ENCODE measurements at regions not wholly inside any gene's neighbourhood (a gene's known extent, or its start where the extent isn't known, plus 50 kb on each side); places are given as distances from the start of the nearest gene placed in this dataset.

- Mint-ChIP-seq H3K36me3 (no peaks in the 10 kb centered on the region), H3K27ac (no peak overlapping the region), H3K9me3 (peaks cover 4 to 14% (median 6%) of the 10 kb centered on the region in 3 donors), H3K4me3 (no peak overlapping the region), H3K4me1 (no peaks in the 10 kb centered on the region), H3K27me3 (no peaks in the 10 kb centered on the region)
- POLR2A ChIA-PET = no interaction called here
- Histone ChIP-seq H3K4me3 (ENCODE audit: control insufficient read depth in 1 of 2, extremely low read depth in 1 of 2, low read length in 1 of 2) (no peak overlapping the region), H3K9me3 (no peaks in the 10 kb centered on the region), H3K27ac (ENCODE audit: low read length) (no peak overlapping the region), H3K36me3 (ENCODE audit: control insufficient read depth in 2 of 2, extremely low read depth in 1 of 2, insufficient read depth in 1 of 2, low read length in 1 of 2) (no peaks in the 10 kb centered on the region), H3K27me3 (replicated peaks in 1 of 2; ENCODE audit: control insufficient read depth in 2 of 2, extremely low read depth in 1 of 2, insufficient read depth in 2 of 2, low read length in 1 of 2) (no peaks in the 10 kb centered on the region), H3K4me1 (ENCODE audit: control insufficient read depth in 1 of 2, extremely low read depth in 1 of 2, insufficient read depth in 2 of 2, low read length in 2 of 2) (no peaks in the 10 kb centered on the region)
- no peak for DNase-seq
- CTCF ChIA-PET = no interaction called here
- WGBS (ENCODE audit: insufficient coverage) = 97% methylated on average over 13 of the region's 15 CpGs
- ATAC-seq (replicated peaks in 1 of 4) = no peak
Measured at GRCh38 chr7:91582799-91583477, 297.6 kb downstream of the MTERF1 start.

- H3K27me3 ChIP-seq (replicated peaks in 1 of 2; ENCODE audit: control insufficient read depth in 2 of 2, extremely low read depth in 1 of 2, insufficient read depth in 2 of 2, low read length in 1 of 2) = no peaks in the 10 kb centered on the region
- DNase-seq = no peak
- H3K4me1 ChIP-seq (ENCODE audit: control insufficient read depth in 1 of 2, extremely low read depth in 1 of 2, insufficient read depth in 2 of 2, low read length in 2 of 2) = no peaks in the 10 kb centered on the region
- H3K4me3 Mint-ChIP-seq = no peak overlapping the region
- H3K27me3 Mint-ChIP-seq = no peaks in the 10 kb centered on the region
- peaks cover 9 to 15% (median 15%) of the 10 kb centered on the region in 3 donors for H3K9me3 Mint-ChIP-seq
- H3K27ac Mint-ChIP-seq = no peak overlapping the region
- no peaks in the 10 kb centered on the region for H3K9me3 ChIP-seq
- H3K36me3 Mint-ChIP-seq = no peaks in the 10 kb centered on the region
- ATAC-seq (replicated peaks in 1 of 4) = no peak
- no peaks in the 10 kb centered on the region for H3K36me3 ChIP-seq (ENCODE audit: control insufficient read depth in 2 of 2, extremely low read depth in 1 of 2, insufficient read depth in 1 of 2, low read length in 1 of 2)
- ChIA-PET CTCF (no interaction called here), POLR2A (no interaction called here)
- no peak overlapping the region for H3K4me3 ChIP-seq (ENCODE audit: control insufficient read depth in 1 of 2, extremely low read depth in 1 of 2, low read length in 1 of 2)
- H3K4me1 Mint-ChIP-seq = no peaks in the 10 kb centered on the region
- no CpG with 5 or more reads among the region's 2 CpGs for WGBS (ENCODE audit: insufficient coverage)
- no peak overlapping the region for H3K27ac ChIP-seq (ENCODE audit: low read length)
Measured at GRCh38 chr7:91596287-91596686, 284.2 kb downstream of the MTERF1 start.

- H3K36me3 Mint-ChIP-seq = no peaks in the 10 kb centered on the region
Measured at GRCh38 chr7:91598791-91599190, 281.7 kb downstream of the MTERF1 start.

GRCh38 chr7:91600112-91600511 is 280.4 kb downstream of the MTERF1 start:
- Histone ChIP-seq H3K27ac (ENCODE audit: low read length) (no peak overlapping the region), H3K27me3 (replicated peaks in 1 of 2; ENCODE audit: control insufficient read depth in 2 of 2, extremely low read depth in 1 of 2, insufficient read depth in 2 of 2, low read length in 1 of 2) (no peaks in the 10 kb centered on the region), H3K4me1 (ENCODE audit: control insufficient read depth in 1 of 2, extremely low read depth in 1 of 2, insufficient read depth in 2 of 2, low read length in 2 of 2) (no peaks in the 10 kb centered on the region), H3K4me3 (ENCODE audit: control insufficient read depth in 1 of 2, extremely low read depth in 1 of 2, low read length in 1 of 2) (no peak overlapping the region), H3K36me3 (ENCODE audit: control insufficient read depth in 2 of 2, extremely low read depth in 1 of 2, insufficient read depth in 1 of 2, low read length in 1 of 2) (no peaks in the 10 kb centered on the region), H3K9me3 (no peaks in the 10 kb centered on the region)
- H3K27ac Mint-ChIP-seq = no peak overlapping the region
- ChIA-PET CTCF (no interaction called here), POLR2A (no interaction called here)
- no peak for ATAC-seq (replicated peaks in 1 of 4)
- no peak overlapping the region for H3K4me3 Mint-ChIP-seq
- H3K27me3 Mint-ChIP-seq = no peaks in the 10 kb centered on the region
- no peaks in the 10 kb centered on the region for H3K36me3 Mint-ChIP-seq
- H3K4me1 Mint-ChIP-seq = no peaks in the 10 kb centered on the region
- peaks cover 2 to 4% (median 3%) of the 10 kb centered on the region in 3 donors for H3K9me3 Mint-ChIP-seq
- DNase-seq = no peak

More at GRCh38 chr7:91598791-91599190, 281.7 kb downstream of the MTERF1 start:
- Mint-ChIP-seq H3K4me1 (no peaks in the 10 kb centered on the region), H3K4me3 (no peak overlapping the region), H3K27ac (no peak overlapping the region), H3K9me3 (peaks cover 2 to 4% (median 3%) of the 10 kb centered on the region in 3 donors), H3K27me3 (no peaks in the 10 kb centered on the region)
- no CpG with 5 or more reads among the region's 1 CpG for WGBS (ENCODE audit: insufficient coverage)
- Histone ChIP-seq H3K27ac (ENCODE audit: low read length) (no peak overlapping the region), H3K36me3 (ENCODE audit: control insufficient read depth in 2 of 2, extremely low read depth in 1 of 2, insufficient read depth in 1 of 2, low read length in 1 of 2) (no peaks in the 10 kb centered on the region), H3K27me3 (replicated peaks in 1 of 2; ENCODE audit: control insufficient read depth in 2 of 2, extremely low read depth in 1 of 2, insufficient read depth in 2 of 2, low read length in 1 of 2) (no peaks in the 10 kb centered on the region), H3K4me1 (ENCODE audit: control insufficient read depth in 1 of 2, extremely low read depth in 1 of 2, insufficient read depth in 2 of 2, low read length in 2 of 2) (no peaks in the 10 kb centered on the region), H3K4me3 (ENCODE audit: control insufficient read depth in 1 of 2, extremely low read depth in 1 of 2, low read length in 1 of 2) (no peak overlapping the region), H3K9me3 (no peaks in the 10 kb centered on the region)
- ATAC-seq (replicated peaks in 1 of 4) = no peak
- POLR2A ChIA-PET = no interaction called here
- CTCF ChIA-PET = no interaction called here
- DNase-seq = no peak

- Mint-ChIP-seq H3K36me3 (no peaks in the 10 kb centered on the region), H3K9me3 (no peaks in the 10 kb centered on the region), H3K27me3 (no peaks in the 10 kb centered on the region), H3K4me1 (no peaks in the 10 kb centered on the region), H3K27ac (no peak overlapping the region), H3K4me3 (no peak overlapping the region)
- Histone ChIP-seq H3K4me1 (ENCODE audit: control insufficient read depth in 1 of 2, extremely low read depth in 1 of 2, insufficient read depth in 2 of 2, low read length in 2 of 2) (no peaks in the 10 kb centered on the region), H3K36me3 (ENCODE audit: control insufficient read depth in 2 of 2, extremely low read depth in 1 of 2, insufficient read depth in 1 of 2, low read length in 1 of 2) (no peaks in the 10 kb centered on the region), H3K4me3 (ENCODE audit: control insufficient read depth in 1 of 2, extremely low read depth in 1 of 2, low read length in 1 of 2) (no peak overlapping the region), H3K9me3 (no peaks in the 10 kb centered on the region), H3K27me3 (replicated peaks in 1 of 2; ENCODE audit: control insufficient read depth in 2 of 2, extremely low read depth in 1 of 2, insufficient read depth in 2 of 2, low read length in 1 of 2) (no peaks in the 10 kb centered on the region), H3K27ac (ENCODE audit: low read length) (no peak overlapping the region)
- POLR2A ChIA-PET = no interaction called here
- DNase-seq = no peak
- 78% methylated on average over 3 of the region's 3 CpGs for WGBS (ENCODE audit: insufficient coverage)
- CTCF ChIA-PET = no interaction called here
- ATAC-seq (replicated peaks in 1 of 4) = no peak
Measured at GRCh38 chr7:91603707-91604106, 276.8 kb downstream of the MTERF1 start.

GRCh38 chr7:91608606-91609005 is 271.9 kb downstream of the MTERF1 start:
- Histone ChIP-seq H3K27ac (ENCODE audit: low read length) (no peak overlapping the region), H3K4me1 (ENCODE audit: control insufficient read depth in 1 of 2, extremely low read depth in 1 of 2, insufficient read depth in 2 of 2, low read length in 2 of 2) (no peaks in the 10 kb centered on the region), H3K36me3 (ENCODE audit: control insufficient read depth in 2 of 2, extremely low read depth in 1 of 2, insufficient read depth in 1 of 2, low read length in 1 of 2) (no peaks in the 10 kb centered on the region), H3K4me3 (ENCODE audit: control insufficient read depth in 1 of 2, extremely low read depth in 1 of 2, low read length in 1 of 2) (no peak overlapping the region), H3K27me3 (replicated peaks in 1 of 2; ENCODE audit: control insufficient read depth in 2 of 2, extremely low read depth in 1 of 2, insufficient read depth in 2 of 2, low read length in 1 of 2) (no peaks in the 10 kb centered on the region), H3K9me3 (no peaks in the 10 kb centered on the region)
- no peak overlapping the region for H3K4me3 Mint-ChIP-seq
- no peak for ATAC-seq (replicated peaks in 1 of 4)
- POLR2A ChIA-PET = no interaction called here
- no peak for DNase-seq
- H3K27me3 Mint-ChIP-seq = peaks cover 3 to 4% of the 10 kb centered on the region in 2 donors
- H3K4me1 Mint-ChIP-seq = no peaks in the 10 kb centered on the region
- H3K36me3 Mint-ChIP-seq = no peaks in the 10 kb centered on the region
- H3K27ac Mint-ChIP-seq = no peak overlapping the region
- no CpG with 5 or more reads among the region's 2 CpGs for WGBS (ENCODE audit: insufficient coverage)
- H3K9me3 Mint-ChIP-seq = peaks cover 0 to 6% (median 5%) of the 10 kb centered on the region in 3 donors
- CTCF ChIA-PET = no interaction called here

GRCh38 chr7:91609525-91609924 is 271.0 kb downstream of the MTERF1 start:
- no peaks in the 10 kb centered on the region for H3K36me3 Mint-ChIP-seq
- no peak for ATAC-seq (replicated peaks in 1 of 4)
- H3K4me3 Mint-ChIP-seq = no peak overlapping the region
- DNase-seq = no peak
- no peak overlapping the region for H3K4me3 ChIP-seq (ENCODE audit: control insufficient read depth in 1 of 2, extremely low read depth in 1 of 2, low read length in 1 of 2)
- POLR2A ChIA-PET = no interaction called here
- no peak overlapping the region for H3K27ac ChIP-seq (ENCODE audit: low read length)
- H3K27me3 ChIP-seq (replicated peaks in 1 of 2; ENCODE audit: control insufficient read depth in 2 of 2, extremely low read depth in 1 of 2, insufficient read depth in 2 of 2, low read length in 1 of 2) = no peaks in the 10 kb centered on the region
- no peaks in the 10 kb centered on the region for H3K4me1 ChIP-seq (ENCODE audit: control insufficient read depth in 1 of 2, extremely low read depth in 1 of 2, insufficient read depth in 2 of 2, low read length in 2 of 2)
- H3K36me3 ChIP-seq (ENCODE audit: control insufficient read depth in 2 of 2, extremely low read depth in 1 of 2, insufficient read depth in 1 of 2, low read length in 1 of 2) = no peaks in the 10 kb centered on the region
- H3K4me1 Mint-ChIP-seq = no peaks in the 10 kb centered on the region
- no peaks in the 10 kb centered on the region for H3K9me3 ChIP-seq
- H3K27me3 Mint-ChIP-seq = peaks cover 3 to 4% of the 10 kb centered on the region in 2 donors
- peaks cover 0 to 6% (median 5%) of the 10 kb centered on the region in 3 donors for H3K9me3 Mint-ChIP-seq
- CTCF ChIA-PET = no interaction called here
- no peak overlapping the region for H3K27ac Mint-ChIP-seq
